GM18867 (cell line): ENCODE measurements at regions not wholly inside any gene's neighbourhood (a gene's known extent, or its start where the extent isn't known, plus 50 kb on each side); places are given as distances from the start of the nearest gene placed in this dataset.

ENCODE experiments used
- ATAC-seq: cut with Tn5 transposase; IDR thresholded peaks from one replicate; pipeline ENCODE4 v1.9.1; 2021; ENCODE audit warnings: mild to moderate bottlenecking, moderate library complexity; ENCODE audit not compliant: unreplicated experiment

GRCh38 chr5:56286015-56286884 lies 53.1 kb upstream of the ANKRD55 start:
- no peak for ATAC-seq

GRCh38 chr5:56282951-56283350 lies 49.8 kb upstream of the ANKRD55 start:
- ATAC-seq, result no peak
